Fibroblast of peridontal ligament (primary cell): ENCODE measurements at regions not wholly inside any gene's neighbourhood (a gene's known extent, or its start where the extent isn't known, plus 50 kb on each side); places are given as distances from the start of the nearest gene placed in this dataset.
"Not testable (repeated sequence)": the region's sequence is repeated elsewhere in the genome, so short reads cannot be mapped to it uniquely, and the experiment has no call there.

ENCODE experiments used
- DNase-seq: peaks from one replicate; pipeline ENCODE4 v3.0.0-alpha.2; 2010; ENCODE audit errors: extremely low read depth

- DNase-seq = peak; percentile 86
Observed at GRCh38 chr6:26234421-26235301, 130.3 kb upstream of the BTN3A2 start.

- DNase-seq = peak; percentile 35
Observed at GRCh38 chr6:26235302-26235670, 129.7 kb upstream of the BTN3A2 start.

GRCh38 chr6:26239415-26239814 lies 125.6 kb upstream of the BTN3A2 start:
- DNase-seq = not testable (repeated sequence)

GRCh38 chr6:26240157-26241032 lies 124.6 kb upstream of the BTN3A2 start:
- DNase-seq = peak; percentile 83

GRCh38 chr6:26241033-26241895 lies 123.7 kb upstream of the BTN3A2 start:
- no peak for DNase-seq

- no peak for DNase-seq
Observed at GRCh38 chr6:26243132-26243531, 121.9 kb upstream of the BTN3A2 start.

- DNase-seq = no peak
Observed at GRCh38 chr6:26243752-26244151, 121.2 kb upstream of the BTN3A2 start.

- DNase-seq = no peak
Observed at GRCh38 chr6:26246058-26246457, 118.9 kb upstream of the BTN3A2 start.

- DNase-seq = no peak
Observed at GRCh38 chr6:26246553-26246952, 118.4 kb upstream of the BTN3A2 start.

GRCh38 chr6:26249707-26249956 lies 115.4 kb upstream of the BTN3A2 start:
- no peak for DNase-seq

- peak; percentile 63 for DNase-seq
Observed at GRCh38 chr6:26249957-26250697, 114.9 kb upstream of the BTN3A2 start.

- DNase-seq = peak; percentile 70
Observed at GRCh38 chr6:26250698-26251044, 114.3 kb upstream of the BTN3A2 start.

GRCh38 chr6:26251354-26252076 lies 113.5 kb upstream of the BTN3A2 start:
- DNase-seq = peak; percentile 95

GRCh38 chr6:26252077-26252472 lies 112.9 kb upstream of the BTN3A2 start:
- DNase-seq = no peak

GRCh38 chr6:26254724-26255123 lies 110.3 kb upstream of the BTN3A2 start:
- DNase-seq = no peak

GRCh38 chr6:26257272-26257671 lies 107.7 kb upstream of the BTN3A2 start:
- no peak for DNase-seq

- DNase-seq = no peak
Observed at GRCh38 chr6:26258212-26258977, 106.6 kb upstream of the BTN3A2 start.

GRCh38 chr6:26260110-26260637 lies 104.8 kb upstream of the BTN3A2 start:
- no peak for DNase-seq

GRCh38 chr6:26260725-26261490 lies 104.1 kb upstream of the BTN3A2 start:
- no peak for DNase-seq
